ENCODE measurements at regions not wholly inside any gene's neighbourhood (a gene's known extent, or its start where the extent isn't known, plus 50 kb on each side); places are given as distances from the start of the nearest gene placed in this dataset.

DNA sequence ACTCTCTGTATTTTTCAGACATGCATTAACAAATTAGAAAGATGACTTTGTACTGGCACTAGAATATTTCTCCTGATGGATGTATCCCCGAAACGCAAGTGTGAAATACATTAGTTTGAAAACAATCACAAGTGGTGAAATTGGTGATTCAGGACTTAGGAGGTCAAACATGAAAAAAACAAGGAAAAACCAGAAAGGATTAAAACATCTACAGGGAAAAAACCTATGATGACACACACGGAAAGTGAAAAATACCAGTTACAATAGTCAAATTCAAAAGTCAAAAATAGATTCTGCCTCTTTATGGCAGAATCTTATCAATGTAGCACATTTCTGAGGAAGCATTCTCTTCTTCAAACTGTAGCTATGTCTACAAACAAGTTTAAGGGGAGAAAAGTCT is 129.0 kb upstream of the SGK1 start:
- no peak overlapping the region for H3K4me3 ChIP-seq (replicated peaks in 1 of 3; ENCODE audit: insufficient read depth in 1 of 3, low read depth in 1 of 3, low read length in 3 of 3)
- H3K27me3 ChIP-seq (ENCODE audit: control insufficient read depth in 2 of 2, insufficient read depth in 2 of 2, low read length in 2 of 2): no peaks in the 10 kb centered on the region
- dilution Hi-C loops (cut with MboI; ENCODE audit: extremely low pct_ligation_motif_present, low sequenced_read_pairs): loop anchor here (25.0 kb wide), 1 partner anchor 90 kb away; no protein-coding TSS in a partner anchor
- H4K20me1 ChIP-seq (replicated peaks; ENCODE audit: control insufficient read depth, extremely low read depth, insufficient read depth, low read length): no peaks in the 10 kb centered on the region
- H3K9me3 ChIP-seq (replicated peaks; ENCODE audit: control insufficient read depth, insufficient read depth, low read length): no peaks in the 10 kb centered on the region
- intact Hi-C loops (cut with micrococcal nuclease): no loop called here
- no peaks in the 10 kb centered on the region for H3K4me1 ChIP-seq (ENCODE audit: control insufficient read depth, extremely low read depth, insufficient read depth, low read length)
- no peak overlapping the region for H3K9ac ChIP-seq (replicated peaks; ENCODE audit: extremely low read depth, insufficient read depth, low read length)
- no peaks in the 10 kb centered on the region for H3K79me2 ChIP-seq (ENCODE audit: control insufficient read depth, insufficient read depth, low read length)
- TF ChIP-seq EZH2 (IDR thresholded peaks at IDR 0.05; ENCODE audit: borderline replicate concordance, low read depth, low read length, severe bottlenecking) (no peak), POLR2A (IDR thresholded peaks at IDR 0.05; ENCODE audit: low read depth, low read length) (no peak), GATA2 (IDR thresholded peaks at IDR 0.05; ENCODE audit: insufficient read depth, insufficient read length, low read depth, low read length) (no peak), POLR2AphosphoS5 (IDR thresholded peaks at IDR 0.05; ENCODE audit: insufficient read depth, low read depth, low read length) (no peak), FOS (IDR thresholded peaks at IDR 0.05; ENCODE audit: borderline replicate concordance, insufficient read depth, low read length) (no peak), MYC (IDR thresholded peaks at IDR 0.05; ENCODE audit: low read depth, low read length) (no peak), JUN (IDR thresholded peaks at IDR 0.05; ENCODE audit: borderline replicate concordance, insufficient read depth, insufficient read length, low read depth) (no peak)
- TF ChIP-seq, protein P1, sequence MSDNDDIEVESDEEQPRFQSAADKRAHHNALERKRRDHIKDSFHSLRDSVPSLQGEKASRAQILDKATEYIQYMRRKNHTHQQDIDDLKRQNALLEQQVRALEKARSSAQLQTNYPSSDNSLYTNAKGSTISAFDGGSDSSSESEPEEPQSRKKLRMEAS (IDR thresholded peaks at IDR 0.05; ENCODE audit: insufficient read depth, insufficient read length): no peak
- TF ChIP-seq, protein P2, sequence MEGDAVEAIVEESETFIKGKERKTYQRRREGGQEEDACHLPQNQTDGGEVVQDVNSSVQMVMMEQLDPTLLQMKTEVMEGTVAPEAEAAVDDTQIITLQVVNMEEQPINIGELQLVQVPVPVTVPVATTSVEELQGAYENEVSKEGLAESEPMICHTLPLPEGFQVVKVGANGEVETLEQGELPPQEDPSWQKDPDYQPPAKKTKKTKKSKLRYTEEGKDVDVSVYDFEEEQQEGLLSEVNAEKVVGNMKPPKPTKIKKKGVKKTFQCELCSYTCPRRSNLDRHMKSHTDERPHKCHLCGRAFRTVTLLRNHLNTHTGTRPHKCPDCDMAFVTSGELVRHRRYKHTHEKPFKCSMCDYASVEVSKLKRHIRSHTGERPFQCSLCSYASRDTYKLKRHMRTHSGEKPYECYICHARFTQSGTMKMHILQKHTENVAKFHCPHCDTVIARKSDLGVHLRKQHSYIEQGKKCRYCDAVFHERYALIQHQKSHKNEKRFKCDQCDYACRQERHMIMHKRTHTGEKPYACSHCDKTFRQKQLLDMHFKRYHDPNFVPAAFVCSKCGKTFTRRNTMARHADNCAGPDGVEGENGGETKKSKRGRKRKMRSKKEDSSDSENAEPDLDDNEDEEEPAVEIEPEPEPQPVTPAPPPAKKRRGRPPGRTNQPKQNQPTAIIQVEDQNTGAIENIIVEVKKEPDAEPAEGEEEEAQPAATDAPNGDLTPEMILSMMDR (IDR thresholded peaks at IDR 0.05; ENCODE audit: extremely low read depth in 1 of 2, insufficient read depth in 1 of 2, low read depth in 1 of 2, low read length in 2 of 2): no peak
- no peaks in the 10 kb centered on the region for H3K9me1 ChIP-seq (replicated peaks; ENCODE audit: control insufficient read depth, extremely low read depth, insufficient read depth, low read length)
- H3K4me2 ChIP-seq (ENCODE audit: insufficient read depth, low read length): no peak overlapping the region
- ChIA-PET POLR2A (no interaction called here), CTCF (no interaction called here)
- BruUV-seq (replicated peaks): no TSS peak
- H3K27ac ChIP-seq (ENCODE audit: insufficient read depth, low read depth, low read length): no peak overlapping the region
- DNase-seq (ENCODE audit: low read depth, low spot score) (no peak), FAIRE-seq (no peak)
- no peak overlapping the region for H2AFZ ChIP-seq (ENCODE audit: low read depth, low read length)
- no peaks in the 10 kb centered on the region for H3K36me3 ChIP-seq (ENCODE audit: control insufficient read depth in 2 of 2, extremely low read depth in 1 of 2, insufficient read depth in 2 of 2, low read length in 2 of 2)

All from endothelial cell of umbilical vein (primary cell).